GM18498 (cell line): ENCODE measurements at regions not wholly inside any gene's neighbourhood (a gene's known extent, or its start where the extent isn't known, plus 50 kb on each side); places are given as distances from the start of the nearest gene placed in this dataset.
"Not testable (repeated sequence)": the region's sequence is repeated elsewhere in the genome, so short reads cannot be mapped to it uniquely, and the experiment has no call there.

ENCODE experiments used
- ATAC-seq: cut with Tn5 transposase; IDR thresholded peaks from one replicate; pipeline ENCODE4 v1.9.1; 2021; ENCODE audit warnings: mild to moderate bottlenecking, moderate library complexity; ENCODE audit not compliant: unreplicated experiment

GRCh38 chrX:13428053-13428786 lies 108.4 kb upstream of the ATXN3L start:
- no peak for ATAC-seq

- no peak for ATAC-seq
Measured at GRCh38 chrX:13427441-13428052, 107.7 kb upstream of the ATXN3L start.

GRCh38 chrX:13420545-13421183 lies 100.8 kb upstream of the ATXN3L start:
- ATAC-seq, result no peak

GRCh38 chrX:13419918-13420317 lies 100.1 kb upstream of the ATXN3L start:
- no peak for ATAC-seq

- ATAC-seq, result no peak
Measured at GRCh38 chrX:13419276-13419675, 99.4 kb upstream of the ATXN3L start.

- no peak for ATAC-seq
Measured at GRCh38 chrX:13418126-13419097, 98.6 kb upstream of the ATXN3L start.

- no peak for ATAC-seq
Measured at GRCh38 chrX:13415509-13415908, 95.7 kb upstream of the ATXN3L start.

- ATAC-seq, result no peak
Measured at GRCh38 chrX:13414006-13414647, 94.3 kb upstream of the ATXN3L start.

GRCh38 chrX:13412208-13412600 lies 92.4 kb upstream of the ATXN3L start:
- ATAC-seq, result no peak

GRCh38 chrX:13411496-13412207 lies 91.8 kb upstream of the ATXN3L start:
- no peak for ATAC-seq

GRCh38 chrX:13408599-13408998 lies 88.7 kb upstream of the ATXN3L start:
- ATAC-seq, result not testable (repeated sequence)

GRCh38 chrX:13404777-13405176 lies 84.9 kb upstream of the ATXN3L start:
- not testable (repeated sequence) for ATAC-seq

GRCh38 chrX:13404364-13404763 lies 84.5 kb upstream of the ATXN3L start:
- ATAC-seq, result no peak

- ATAC-seq, result no peak
Measured at GRCh38 chrX:13401724-13402123, 81.9 kb upstream of the ATXN3L start.

GRCh38 chrX:13398839-13399238 lies 79.0 kb upstream of the ATXN3L start:
- ATAC-seq, result no peak

- no peak for ATAC-seq
Measured at GRCh38 chrX:13397878-13398818, 78.3 kb upstream of the ATXN3L start.

GRCh38 chrX:13396924-13397323 lies 77.1 kb upstream of the ATXN3L start:
- no peak for ATAC-seq

- no peak for ATAC-seq
Measured at GRCh38 chrX:13389501-13389900, 69.6 kb upstream of the ATXN3L start.
